ENCODE measurements at regions not wholly inside any gene's neighbourhood (a gene's known extent, or its start where the extent isn't known, plus 50 kb on each side); places are given as distances from the start of the nearest gene placed in this dataset.

DNA sequence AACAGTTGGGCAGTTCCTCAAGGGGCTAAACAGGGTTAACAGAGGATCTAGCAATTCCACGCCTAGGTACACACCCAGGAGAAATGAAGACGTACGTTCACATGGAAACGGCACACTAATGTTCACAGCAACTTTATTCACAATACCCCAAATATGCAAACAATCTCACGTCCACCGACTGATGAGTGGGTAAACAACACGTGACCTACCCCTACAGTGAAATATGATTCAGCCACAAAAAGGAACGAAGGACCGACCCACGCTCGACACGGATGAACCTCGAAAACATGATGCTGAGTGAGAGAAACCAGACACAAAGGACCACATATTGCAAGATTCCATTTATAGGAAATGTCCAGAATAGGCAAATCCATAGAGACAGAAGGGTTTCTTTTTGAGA is 112.7 kb downstream of the NCOR2 start:
- Histone ChIP-seq H3K36me3 (ENCODE audit: insufficient read depth, insufficient read length, low read length) (peaks cover 69% of the 10 kb centered on the region), H3K4me1 (ENCODE audit: insufficient read depth, insufficient read length) (peaks cover 41% of the 10 kb centered on the region), H3K9ac (ENCODE audit: insufficient read length, low read depth) (peak overlapping the region; percentile 24), H3K4me3 (ENCODE audit: insufficient read length, low read depth) (no peak overlapping the region), H3K9me3 (ENCODE audit: insufficient read depth, low read length) (no peaks in the 10 kb centered on the region), H3K27me3 (ENCODE audit: insufficient read depth, insufficient read length) (no peaks in the 10 kb centered on the region)
- TF ChIP-seq YY1 (IDR thresholded peaks at IDR 0.05; ENCODE audit: insufficient read depth, insufficient read length) = no peak
- TF ChIP-seq ZNF274 (IDR thresholded peaks at IDR 0.05; ENCODE audit: low read depth, low read length) = no peak
- no peak for TF ChIP-seq SUZ12 (IDR thresholded peaks at IDR 0.05; ENCODE audit: extremely low read depth, insufficient read depth, insufficient read length)
- no peak for DNase-seq (ENCODE audit: low read depth, low spot score)

DNA sequence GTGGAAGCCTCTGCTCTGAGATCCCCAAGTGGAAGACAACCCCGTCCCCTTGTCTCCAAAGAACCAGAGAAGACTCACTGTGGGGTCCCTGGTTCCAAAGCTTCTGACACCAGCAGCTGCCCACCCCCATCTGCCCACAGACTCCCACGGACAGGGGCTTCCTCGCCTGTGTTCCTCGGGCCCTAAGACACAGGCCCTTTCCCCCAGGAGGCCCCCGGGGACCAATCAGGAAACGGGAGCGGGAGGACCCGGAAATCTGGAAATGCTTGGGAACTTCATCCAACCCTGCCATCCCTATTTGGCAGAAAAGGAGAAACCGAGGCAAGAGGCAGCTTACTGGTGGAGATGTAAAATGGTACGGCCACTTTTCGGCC is 113.1 kb downstream of the NCOR2 start:
- H3K4me1 ChIP-seq (ENCODE audit: insufficient read depth, insufficient read length) = peaks cover 41% of the 10 kb centered on the region
- peaks cover 69% of the 10 kb centered on the region for H3K36me3 ChIP-seq (ENCODE audit: insufficient read depth, insufficient read length, low read length)
- no peaks in the 10 kb centered on the region for H3K27me3 ChIP-seq (ENCODE audit: insufficient read depth, insufficient read length)
- no peak for DNase-seq (ENCODE audit: low read depth, low spot score)
- no peaks in the 10 kb centered on the region for H3K9me3 ChIP-seq (ENCODE audit: insufficient read depth, low read length)
- H3K9ac ChIP-seq (ENCODE audit: insufficient read length, low read depth) = peak overlapping the region; percentile 24
- TF ChIP-seq YY1 (IDR thresholded peaks at IDR 0.05; ENCODE audit: insufficient read depth, insufficient read length) = no peak
- TF ChIP-seq SUZ12 (IDR thresholded peaks at IDR 0.05; ENCODE audit: extremely low read depth, insufficient read depth, insufficient read length) = no peak
- TF ChIP-seq ZNF274 (IDR thresholded peaks at IDR 0.05; ENCODE audit: low read depth, low read length) = no peak
- H3K4me3 ChIP-seq (ENCODE audit: insufficient read length, low read depth) = no peak overlapping the region

DNA sequence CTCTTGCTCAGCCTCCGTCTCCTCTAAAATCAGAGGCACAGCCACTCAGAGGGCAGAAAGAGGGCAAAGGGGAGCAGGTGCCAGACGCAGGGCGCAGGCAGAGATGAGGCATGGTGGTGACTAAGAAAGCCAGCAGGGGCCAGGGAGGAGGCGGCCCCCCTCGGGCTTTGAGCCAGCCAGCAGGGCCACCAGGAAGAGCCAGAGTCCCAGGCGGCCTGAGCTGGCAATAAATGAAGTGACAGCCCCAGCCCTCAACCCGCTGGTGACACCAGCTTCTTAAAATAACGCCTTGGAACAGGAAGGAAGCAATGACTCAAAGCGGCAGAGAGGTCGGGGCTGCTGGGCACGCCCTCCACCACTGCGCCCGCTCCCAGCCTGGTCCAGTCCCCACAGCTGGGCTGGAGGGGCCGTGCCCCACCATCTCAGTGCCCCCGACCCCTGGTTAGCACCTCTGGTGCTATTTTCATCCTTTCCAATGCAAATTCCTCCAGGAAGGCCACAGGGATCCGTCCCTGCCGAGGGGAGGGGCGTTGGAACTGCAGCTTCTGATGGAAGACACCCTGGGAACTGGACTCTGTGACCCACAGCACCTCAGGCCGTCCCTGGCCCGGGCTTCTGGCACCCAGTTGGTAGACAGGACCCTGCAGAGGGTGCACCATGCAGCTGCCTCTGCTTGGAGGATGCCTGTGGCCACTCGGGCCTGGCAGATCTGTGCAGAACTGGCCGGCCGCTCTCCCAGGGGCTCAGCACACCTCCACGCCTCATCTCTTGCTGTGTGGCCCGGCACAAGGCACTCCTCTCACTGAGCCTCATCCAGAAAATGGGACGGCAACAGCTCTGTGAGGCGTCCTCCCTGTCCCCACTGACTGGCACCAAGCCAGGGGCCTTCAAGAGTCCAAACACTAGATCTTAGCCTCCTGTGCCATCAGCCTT is 113.7 kb downstream of the NCOR2 start:
- TF ChIP-seq SUZ12 (IDR thresholded peaks at IDR 0.05; ENCODE audit: extremely low read depth, insufficient read depth, insufficient read length) (no peak), ZNF274 (IDR thresholded peaks at IDR 0.05; ENCODE audit: low read depth, low read length) (no peak), YY1 (IDR thresholded peaks at IDR 0.05; ENCODE audit: insufficient read depth, insufficient read length) (no peak)
- no peaks in the 10 kb centered on the region for H3K9me3 ChIP-seq (ENCODE audit: insufficient read depth, low read length)
- no peaks in the 10 kb centered on the region for H3K27me3 ChIP-seq (ENCODE audit: insufficient read depth, insufficient read length)
- H3K4me3 ChIP-seq (ENCODE audit: insufficient read length, low read depth) = no peak overlapping the region
- peak overlapping the region; percentile 16 for H3K9ac ChIP-seq (ENCODE audit: insufficient read length, low read depth)
- H3K4me1 ChIP-seq (ENCODE audit: insufficient read depth, insufficient read length) = peaks cover 42% of the 10 kb centered on the region
- no peak for DNase-seq (ENCODE audit: low read depth, low spot score)
- H3K36me3 ChIP-seq (ENCODE audit: insufficient read depth, insufficient read length, low read length) = peaks cover 69% of the 10 kb centered on the region

DNA sequence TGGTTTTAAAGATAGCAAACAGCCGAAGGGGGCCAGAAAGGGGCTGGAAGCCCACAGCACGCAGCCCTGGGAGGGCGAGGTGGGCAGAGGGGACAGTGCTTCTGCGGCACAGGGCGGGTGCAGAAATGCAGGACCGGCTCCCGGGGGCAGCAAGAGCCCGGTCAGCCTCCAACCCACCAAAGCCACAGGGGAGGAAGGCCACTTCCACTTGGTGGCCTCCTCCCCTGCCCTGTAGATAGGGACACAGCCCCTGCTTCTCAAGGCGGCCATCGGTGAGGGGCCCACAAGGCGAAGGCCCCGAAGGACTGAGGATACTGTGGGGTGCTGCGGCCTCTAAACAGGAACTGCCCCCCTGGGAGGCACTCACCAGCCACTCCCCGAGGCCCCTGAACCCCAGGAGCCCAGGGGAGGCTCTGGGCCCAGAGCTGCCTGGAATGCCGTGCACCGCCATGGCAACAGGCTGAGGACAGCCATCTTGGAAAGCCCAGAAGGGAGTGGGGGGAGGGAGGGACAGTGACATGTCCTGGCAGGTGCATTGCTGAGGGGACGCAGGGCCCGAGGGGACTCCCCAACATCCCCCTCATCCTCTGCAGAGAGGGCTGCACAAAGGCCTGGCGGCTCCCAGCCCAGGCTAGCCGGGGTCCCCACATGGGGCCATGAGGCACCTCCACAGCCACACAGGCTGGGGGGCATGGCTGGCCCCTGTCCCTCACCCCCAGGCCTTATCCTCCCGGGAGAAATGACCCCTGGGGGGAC is 114.7 kb downstream of the NCOR2 start:
- H3K9ac ChIP-seq (ENCODE audit: insufficient read length, low read depth) = peak overlapping the region; percentile 16
- no peak for DNase-seq (ENCODE audit: low read depth, low spot score)
- H3K4me3 ChIP-seq (ENCODE audit: insufficient read length, low read depth) = no peak overlapping the region
- H3K36me3 ChIP-seq (ENCODE audit: insufficient read depth, insufficient read length, low read length) = peaks cover 74% of the 10 kb centered on the region
- TF ChIP-seq SUZ12 (IDR thresholded peaks at IDR 0.05; ENCODE audit: extremely low read depth, insufficient read depth, insufficient read length) = no peak
- no peak for TF ChIP-seq ZNF274 (IDR thresholded peaks at IDR 0.05; ENCODE audit: low read depth, low read length)
- peak; percentile 7 for TF ChIP-seq YY1 (IDR thresholded peaks at IDR 0.05; ENCODE audit: insufficient read depth, insufficient read length)
- H3K4me1 ChIP-seq (ENCODE audit: insufficient read depth, insufficient read length) = peaks cover 39% of the 10 kb centered on the region
- no peaks in the 10 kb centered on the region for H3K9me3 ChIP-seq (ENCODE audit: insufficient read depth, low read length)
- no peaks in the 10 kb centered on the region for H3K27me3 ChIP-seq (ENCODE audit: insufficient read depth, insufficient read length)

DNA sequence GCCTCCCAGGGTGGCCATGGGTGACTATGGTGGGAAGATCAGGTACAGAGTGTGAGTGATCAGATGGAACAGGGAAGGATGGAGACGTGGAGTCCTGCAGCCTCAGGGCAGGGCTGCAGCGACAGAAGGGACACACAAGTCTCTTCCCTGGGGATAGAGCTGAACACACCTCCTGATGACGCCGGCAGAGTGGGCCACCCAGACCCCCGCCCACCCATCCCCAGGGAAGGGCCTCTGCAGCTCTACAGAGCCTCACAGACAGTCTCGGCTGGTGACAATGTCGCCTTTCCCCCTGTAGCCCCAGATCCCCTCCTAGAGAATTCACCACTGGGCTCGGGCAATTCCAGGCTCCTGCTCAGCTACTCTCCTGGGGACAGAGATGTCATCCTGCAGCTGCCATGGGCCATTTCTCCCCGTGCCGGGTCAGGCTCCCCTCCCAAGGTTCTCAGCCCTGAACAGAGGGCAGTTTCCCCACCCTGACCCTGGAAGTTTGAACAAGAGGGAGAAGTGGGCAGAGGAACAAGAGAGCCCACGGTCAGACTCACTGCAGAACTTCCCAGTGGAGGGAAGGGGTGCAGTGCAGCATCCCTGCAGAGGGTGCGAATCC is 115.7 kb downstream of the NCOR2 start:
- Histone ChIP-seq H3K27me3 (ENCODE audit: insufficient read depth, insufficient read length) (no peaks in the 10 kb centered on the region), H3K36me3 (ENCODE audit: insufficient read depth, insufficient read length, low read length) (peaks cover 75% of the 10 kb centered on the region), H3K9ac (ENCODE audit: insufficient read length, low read depth) (no peak overlapping the region), H3K9me3 (ENCODE audit: insufficient read depth, low read length) (no peaks in the 10 kb centered on the region), H3K4me1 (ENCODE audit: insufficient read depth, insufficient read length) (peaks cover 36% of the 10 kb centered on the region), H3K4me3 (ENCODE audit: insufficient read length, low read depth) (no peak overlapping the region)
- TF ChIP-seq YY1 (IDR thresholded peaks at IDR 0.05; ENCODE audit: insufficient read depth, insufficient read length) = no peak
- no peak for TF ChIP-seq ZNF274 (IDR thresholded peaks at IDR 0.05; ENCODE audit: low read depth, low read length)
- TF ChIP-seq SUZ12 (IDR thresholded peaks at IDR 0.05; ENCODE audit: extremely low read depth, insufficient read depth, insufficient read length) = no peak
- no peak for DNase-seq (ENCODE audit: low read depth, low spot score)

DNA sequence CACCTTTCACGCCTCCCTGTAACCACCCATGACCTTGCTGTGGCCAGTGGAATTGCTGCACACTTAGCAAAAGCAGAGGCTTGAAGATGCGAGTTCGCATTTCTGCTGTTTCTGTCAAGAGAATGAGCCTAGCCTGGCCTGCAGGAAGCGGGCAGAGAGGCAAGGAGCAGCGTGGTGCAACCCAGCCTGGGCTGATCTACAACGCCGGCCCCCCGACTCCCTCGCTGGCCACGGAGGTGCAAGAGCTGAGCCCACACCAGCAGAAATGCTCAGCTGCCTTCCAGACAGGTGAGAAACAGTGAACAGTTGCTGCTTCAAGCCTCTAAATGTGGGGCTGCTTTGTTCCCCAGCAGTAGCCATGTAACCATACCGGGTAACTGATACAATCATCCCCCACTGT is 116.4 kb downstream of the NCOR2 start:
- Histone ChIP-seq H3K9ac (ENCODE audit: insufficient read length, low read depth) (no peak overlapping the region), H3K9me3 (ENCODE audit: insufficient read depth, low read length) (no peaks in the 10 kb centered on the region), H3K4me3 (ENCODE audit: insufficient read length, low read depth) (no peak overlapping the region), H3K4me1 (ENCODE audit: insufficient read depth, insufficient read length) (peaks cover 35% of the 10 kb centered on the region), H3K36me3 (ENCODE audit: insufficient read depth, insufficient read length, low read length) (peaks cover 74% of the 10 kb centered on the region), H3K27me3 (ENCODE audit: insufficient read depth, insufficient read length) (no peaks in the 10 kb centered on the region)
- TF ChIP-seq ZNF274 (IDR thresholded peaks at IDR 0.05; ENCODE audit: low read depth, low read length) (no peak), YY1 (IDR thresholded peaks at IDR 0.05; ENCODE audit: insufficient read depth, insufficient read length) (no peak), SUZ12 (IDR thresholded peaks at IDR 0.05; ENCODE audit: extremely low read depth, insufficient read depth, insufficient read length) (no peak)
- no peak for DNase-seq (ENCODE audit: low read depth, low spot score)

DNA sequence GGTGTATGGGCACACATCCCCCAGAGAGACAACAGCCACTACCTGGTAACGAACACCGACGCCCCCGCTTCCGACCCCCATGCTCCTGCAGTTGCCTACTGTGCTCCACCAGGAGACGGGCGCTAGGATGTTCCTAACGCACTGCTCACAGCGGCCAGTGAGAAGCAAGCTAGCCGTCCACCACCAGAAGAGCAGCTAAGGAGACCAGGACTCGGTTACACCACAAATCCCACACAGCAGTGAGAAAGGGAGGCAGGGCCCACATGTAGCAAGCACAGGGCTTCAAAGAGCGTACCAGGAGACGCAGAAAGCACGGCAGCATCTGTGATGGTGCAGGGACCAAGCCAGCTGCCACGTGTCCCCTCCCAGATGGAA is 117.0 kb downstream of the NCOR2 start:
- H3K9ac ChIP-seq (ENCODE audit: insufficient read length, low read depth) = no peak overlapping the region
- H3K27me3 ChIP-seq (ENCODE audit: insufficient read depth, insufficient read length) = no peaks in the 10 kb centered on the region

More for the DNA sequence above, 117.0 kb downstream of the NCOR2 start:
- no peak overlapping the region for H3K4me3 ChIP-seq (ENCODE audit: insufficient read length, low read depth)
- no peak for TF ChIP-seq SUZ12 (IDR thresholded peaks at IDR 0.05; ENCODE audit: extremely low read depth, insufficient read depth, insufficient read length)
- TF ChIP-seq ZNF274 (IDR thresholded peaks at IDR 0.05; ENCODE audit: low read depth, low read length) = no peak
- TF ChIP-seq YY1 (IDR thresholded peaks at IDR 0.05; ENCODE audit: insufficient read depth, insufficient read length) = no peak
- peaks cover 74% of the 10 kb centered on the region for H3K36me3 ChIP-seq (ENCODE audit: insufficient read depth, insufficient read length, low read length)
- DNase-seq (ENCODE audit: low read depth, low spot score) = no peak
- peaks cover 34% of the 10 kb centered on the region for H3K4me1 ChIP-seq (ENCODE audit: insufficient read depth, insufficient read length)
- no peaks in the 10 kb centered on the region for H3K9me3 ChIP-seq (ENCODE audit: insufficient read depth, low read length)
